Cardiac muscle cell (in vitro differentiated cells and primary cell): ENCODE measurements at regions not wholly inside any gene's neighbourhood (a gene's known extent, or its start where the extent isn't known, plus 50 kb on each side); places are given as distances from the start of the nearest gene placed in this dataset.
A peak's percentile ranks its signal among the peaks of the same experiment; 100 is the strongest.

ENCODE experiments used
- DNase-seq, 2 donors: peaks; one replicate each; pipeline versions ENCODE4 v3.0.0 to v3.0.0-alpha.2; 2010 to 2017; ENCODE audit warnings: low read depth in 1 of 2, low spot score in 1 of 2
- H3K27ac ChIP-seq: fragments of 200-600 bp; sonication (generic); 2 replicates; pipeline ENCODE4 v1.5.1; 2016
- H3K27me3 ChIP-seq: fragments of 200-600 bp; sonication (generic); 2 replicates; pipeline ENCODE4 v1.6.0; 2016; ENCODE audit warnings: control low read depth
- H3K36me3 ChIP-seq: fragments of 200-600 bp; sonication (generic); 2 replicates; pipeline ENCODE4 v1.5.1; 2016; ENCODE audit warnings: control low read depth
- H3K4me1 ChIP-seq: fragments of 200-600 bp; sonication (generic); 2 replicates; pipeline ENCODE4 v1.8.1; 2017; ENCODE audit warnings: low read depth, mild to moderate bottlenecking, mixed run types
- H3K4me3 ChIP-seq: fragments of 200-600 bp; sonication (generic); 2 replicates; pipeline ENCODE4 v1.5.1; 2016; ENCODE audit warnings: mild to moderate bottlenecking
- H3K9me3 ChIP-seq: fragments of 200-600 bp; sonication (generic); 2 replicates; pipeline ENCODE4 v1.5.1; 2017; ENCODE audit warnings: low read depth, mild to moderate bottlenecking, control low read depth
- TF ChIP-seq, protein P1 (sequence below): IDR thresholded peaks from 2 replicates; pipeline ENCODE4 v1.5.1; 2012; ENCODE audit warnings: low read depth, mild to moderate bottlenecking, low read length

DNA sequence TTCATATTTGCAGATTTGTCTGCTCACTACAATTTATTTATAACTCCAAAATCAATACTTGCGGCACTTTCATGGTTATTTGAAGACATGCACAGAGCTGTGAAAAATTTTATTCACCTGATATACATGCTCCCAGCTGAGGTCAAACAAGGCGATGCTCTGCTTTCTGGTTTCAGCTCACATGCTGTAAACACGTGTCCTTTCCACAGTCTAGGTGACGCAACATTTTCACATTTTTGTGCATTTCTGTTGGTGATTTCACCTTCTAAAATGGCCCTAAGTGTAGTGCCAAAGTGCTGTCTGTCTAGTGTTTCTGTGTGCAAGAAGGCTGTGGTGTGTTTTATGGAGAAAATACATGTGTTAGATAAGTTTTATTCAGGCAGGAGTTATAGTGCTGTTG, 650.5 kb downstream of the RNF144B start:
- Histone ChIP-seq H3K4me3 (no peak overlapping the region), H3K27me3 (no peaks in the 10 kb centered on the region), H3K9me3 (no peaks in the 10 kb centered on the region), H3K36me3 (no peaks in the 10 kb centered on the region), H3K27ac (no peak overlapping the region), H3K4me1 (peaks cover 66% of the 10 kb centered on the region)
- TF ChIP-seq, protein P1, sequence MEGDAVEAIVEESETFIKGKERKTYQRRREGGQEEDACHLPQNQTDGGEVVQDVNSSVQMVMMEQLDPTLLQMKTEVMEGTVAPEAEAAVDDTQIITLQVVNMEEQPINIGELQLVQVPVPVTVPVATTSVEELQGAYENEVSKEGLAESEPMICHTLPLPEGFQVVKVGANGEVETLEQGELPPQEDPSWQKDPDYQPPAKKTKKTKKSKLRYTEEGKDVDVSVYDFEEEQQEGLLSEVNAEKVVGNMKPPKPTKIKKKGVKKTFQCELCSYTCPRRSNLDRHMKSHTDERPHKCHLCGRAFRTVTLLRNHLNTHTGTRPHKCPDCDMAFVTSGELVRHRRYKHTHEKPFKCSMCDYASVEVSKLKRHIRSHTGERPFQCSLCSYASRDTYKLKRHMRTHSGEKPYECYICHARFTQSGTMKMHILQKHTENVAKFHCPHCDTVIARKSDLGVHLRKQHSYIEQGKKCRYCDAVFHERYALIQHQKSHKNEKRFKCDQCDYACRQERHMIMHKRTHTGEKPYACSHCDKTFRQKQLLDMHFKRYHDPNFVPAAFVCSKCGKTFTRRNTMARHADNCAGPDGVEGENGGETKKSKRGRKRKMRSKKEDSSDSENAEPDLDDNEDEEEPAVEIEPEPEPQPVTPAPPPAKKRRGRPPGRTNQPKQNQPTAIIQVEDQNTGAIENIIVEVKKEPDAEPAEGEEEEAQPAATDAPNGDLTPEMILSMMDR, result no peak
- DNase-seq, result no peak

DNA sequence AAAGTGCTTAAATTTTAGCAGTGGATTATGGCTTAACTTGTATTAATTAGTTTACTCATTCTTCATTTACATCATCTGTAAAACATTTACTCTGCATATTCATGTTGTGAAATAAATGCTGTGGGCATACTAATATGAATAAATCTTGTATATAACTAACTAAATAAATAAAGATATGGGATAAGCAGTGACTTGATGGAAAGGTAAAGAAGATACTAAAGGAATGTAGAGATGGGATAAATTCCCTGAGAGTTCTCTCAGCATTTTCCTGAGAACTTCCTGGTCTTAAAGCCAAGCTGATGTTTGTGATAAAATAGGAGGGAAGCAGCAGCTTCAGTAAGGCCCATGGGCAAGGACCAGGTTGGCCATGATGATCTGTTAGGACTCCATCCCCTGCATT, 652.1 kb downstream of the RNF144B start:
- H3K36me3 ChIP-seq, result no peaks in the 10 kb centered on the region
- H3K27me3 ChIP-seq, result no peaks in the 10 kb centered on the region
- H3K4me3 ChIP-seq, result no peak overlapping the region
- peaks cover 51% of the 10 kb centered on the region for H3K4me1 ChIP-seq
- TF ChIP-seq, protein P1, result no peak
- H3K9me3 ChIP-seq, result no peaks in the 10 kb centered on the region
- no peak for DNase-seq
- H3K27ac ChIP-seq, result peak overlapping the region; percentile 76

DNA sequence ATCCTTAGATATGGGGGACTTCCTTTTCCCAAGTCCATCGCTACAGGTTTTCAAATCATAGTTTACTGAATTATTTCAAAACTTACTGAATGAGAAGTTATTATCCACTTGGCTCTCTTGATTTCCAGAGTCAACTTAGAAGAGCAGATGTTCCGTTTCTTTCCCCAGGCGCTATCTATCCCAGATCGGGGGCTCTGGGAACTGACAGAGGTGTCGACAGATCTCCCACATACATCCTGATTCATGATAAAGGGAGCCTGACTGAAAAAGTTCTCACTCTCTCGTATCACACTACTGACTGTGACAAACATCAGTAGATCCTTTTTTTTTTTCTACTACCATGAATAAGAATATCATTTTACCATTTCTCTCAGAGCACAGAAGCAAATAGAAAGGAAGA, 654.8 kb downstream of the RNF144B start:
- TF ChIP-seq, protein P1, result no peak
- no peaks in the 10 kb centered on the region for H3K27me3 ChIP-seq
- no peak overlapping the region for H3K4me3 ChIP-seq
- no peaks in the 10 kb centered on the region for H3K36me3 ChIP-seq
- H3K27ac ChIP-seq, result peak overlapping the region; percentile 76
- H3K4me1 ChIP-seq, result peaks cover 31% of the 10 kb centered on the region
- no peak for DNase-seq
- H3K9me3 ChIP-seq, result no peaks in the 10 kb centered on the region

DNA sequence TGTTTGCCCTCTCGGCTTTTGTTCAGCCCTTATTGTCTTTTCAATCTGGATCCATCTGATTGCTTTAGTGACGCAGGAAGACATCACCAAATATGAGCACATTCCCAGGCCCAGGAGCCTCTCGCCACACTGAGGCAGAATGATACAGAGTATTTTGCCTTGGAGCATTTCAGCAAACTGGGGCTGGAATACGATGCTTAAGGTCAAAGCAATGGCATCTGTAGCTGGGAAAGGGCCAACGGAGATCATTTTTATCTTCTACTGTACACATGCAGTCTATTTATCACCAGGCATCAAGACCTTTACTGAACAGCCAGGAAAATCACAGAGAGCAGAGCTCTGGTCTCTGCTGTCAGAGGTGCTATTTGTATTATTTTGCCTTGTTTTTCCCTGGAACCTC, 655.3 kb downstream of the RNF144B start:
- TF ChIP-seq, protein P1, result no peak
- no peaks in the 10 kb centered on the region for H3K36me3 ChIP-seq
- H3K4me3 ChIP-seq, result no peak overlapping the region
- peaks cover 31% of the 10 kb centered on the region for H3K4me1 ChIP-seq
- peak in 1 of 2 donors; percentile 7 for DNase-seq
- no peaks in the 10 kb centered on the region for H3K27me3 ChIP-seq
- no peaks in the 10 kb centered on the region for H3K9me3 ChIP-seq
- peak overlapping the region; percentile 76 for H3K27ac ChIP-seq

DNA sequence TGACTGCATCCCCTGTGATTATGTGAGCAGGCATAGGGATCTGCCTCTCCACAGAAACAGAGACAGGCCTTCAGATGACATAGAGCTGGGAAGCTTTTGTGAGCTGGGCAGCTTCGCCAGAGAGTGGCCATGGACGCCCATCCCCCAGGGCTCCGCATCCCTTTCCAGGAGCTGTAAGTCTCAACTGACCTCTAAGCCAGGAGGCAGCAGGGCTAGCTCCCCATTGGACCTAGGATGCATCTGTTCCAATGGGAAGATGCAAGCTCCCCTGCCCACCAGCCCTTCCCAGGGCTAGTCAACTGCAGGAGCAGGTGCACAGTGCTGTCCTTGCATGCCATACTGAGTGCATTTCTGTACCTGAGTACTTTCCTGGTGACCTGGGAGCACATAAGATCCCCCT, 663.6 kb downstream of the RNF144B start:
- Histone ChIP-seq H3K27me3 (no peaks in the 10 kb centered on the region), H3K9me3 (no peaks in the 10 kb centered on the region), H3K27ac (no peak overlapping the region), H3K4me1 (no peaks in the 10 kb centered on the region), H3K36me3 (no peaks in the 10 kb centered on the region), H3K4me3 (no peak overlapping the region)
- TF ChIP-seq, protein P1, result no peak
- DNase-seq, result no peak

DNA sequence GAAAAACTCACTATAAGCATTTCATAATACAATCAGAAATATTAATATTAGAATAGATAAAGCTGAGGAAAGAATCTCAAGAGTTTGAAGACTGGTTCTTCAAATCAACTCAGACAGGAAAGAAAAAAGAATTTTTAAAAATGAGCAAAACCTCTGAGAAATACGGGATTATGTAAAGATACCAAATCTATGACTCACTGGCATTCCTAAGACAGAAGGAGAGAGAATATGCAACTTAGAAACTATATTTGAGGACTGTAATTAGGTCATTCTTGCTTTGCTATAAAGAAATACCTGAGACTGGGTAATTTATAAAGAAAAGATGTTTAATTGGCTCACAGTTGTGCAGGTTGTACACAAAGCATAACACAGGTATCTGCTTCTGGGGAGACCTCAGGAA, 665.1 kb downstream of the RNF144B start:
- DNase-seq, result peak in 1 of 2 donors; percentile 33
- Histone ChIP-seq H3K36me3 (no peaks in the 10 kb centered on the region), H3K27me3 (no peaks in the 10 kb centered on the region), H3K4me1 (no peaks in the 10 kb centered on the region), H3K27ac (no peak overlapping the region), H3K9me3 (no peaks in the 10 kb centered on the region), H3K4me3 (no peak overlapping the region)
- TF ChIP-seq, protein P1, result no peak
